Endothelial cell of umbilical vein (primary cell): ENCODE measurements at regions not wholly inside any gene's neighbourhood (a gene's known extent, or its start where the extent isn't known, plus 50 kb on each side); places are given as distances from the start of the nearest gene placed in this dataset.

ENCODE experiments used
- BruUV-seq: library from RNA; stranded (reverse); fragments of 400-500 nt; replicated peaks from 2 replicates; lab custom pipeline; 2021; lab: Mats Ljungman, UMichigan
- CTCF ChIA-PET: fragments of 300-600, 350-600 bp; sonication (Branson Sonifier 250); formaldehyde crosslinking; loops from one replicate; lab custom pipeline; 2021; ENCODE audit warnings: antibody characterized with exemption, inconsistent platforms; lab: Charles Lee
- POLR2A ChIA-PET: fragments of 300-600, 350-600 bp; sonication (Branson Sonifier 250); formaldehyde crosslinking; loops from one replicate; lab custom pipeline; 2021; ENCODE audit warnings: antibody characterized with exemption, inconsistent platforms; lab: Charles Lee
- DNase-seq: peaks from one replicate; pipeline ENCODE4 v3.0.0-alpha.2; 2011; ENCODE audit warnings: low read depth, low spot score
- FAIRE-seq: peaks from 2 replicates; lab custom pipeline; 2011; peaks lifted over from hg19 to GRCh38; lab: Jason Lieb, UNC
- H2AFZ ChIP-seq: 2 replicates; pipeline ENCODE4 v1.6.0; 2012; ENCODE audit warnings: low read depth, low read length, control low read depth, inconsistent platforms
- H3K27ac ChIP-seq: 2 replicates; pipeline ENCODE4 v1.5.1; 2011; ENCODE audit warnings: low read depth, mild to moderate bottlenecking, control low read depth, low read length, moderate library complexity; ENCODE audit not compliant: insufficient read depth
- H3K27me3 ChIP-seq, 2 experiments: 2 replicates each; pipeline versions ENCODE4 v1.6.0 to v1.6.1; 2011; ENCODE audit warnings: low read length in 2 of 2, mixed read lengths in 1 of 2; ENCODE audit not compliant: control insufficient read depth in 2 of 2, insufficient read depth in 2 of 2
- H3K36me3 ChIP-seq, 2 experiments: 2 replicates in 1 of 2; 3 replicates in 1 of 2; pipeline ENCODE4 v1.5.1; 2011; ENCODE audit warnings: low read length in 2 of 2, mild to moderate bottlenecking in 1 of 2, moderate library complexity in 1 of 2; ENCODE audit not compliant: control insufficient read depth in 2 of 2, insufficient read depth in 2 of 2; ENCODE audit errors: extremely low read depth in 1 of 2
- H3K4me1 ChIP-seq: 3 replicates; pipeline ENCODE4 v1.5.1; 2011; ENCODE audit warnings: mild to moderate bottlenecking, low read length; ENCODE audit not compliant: control insufficient read depth, insufficient read depth; ENCODE audit errors: extremely low read depth
- H3K4me2 ChIP-seq: 2 replicates; pipeline ENCODE4 v1.6.1; 2011; ENCODE audit warnings: low read length, control low read depth, mixed read lengths; ENCODE audit not compliant: insufficient read depth
- H3K4me3 ChIP-seq, 3 experiments: fragments of 200-600 bp in 1 of 3; sonication (generic), shearing (Covaris generic) in 1 of 3; replicated peaks in 1 of 3; 2 replicates each; pipeline ENCODE4 v1.5.1; 2011 to 2016; ENCODE audit warnings: control low read depth in 3 of 3, low read length in 3 of 3, mild to moderate bottlenecking in 2 of 3, inconsistent platforms in 1 of 3, low read depth in 1 of 3, moderate library complexity in 1 of 3; ENCODE audit not compliant: insufficient read depth in 1 of 3
- H3K79me2 ChIP-seq: 2 replicates; pipeline ENCODE4 v1.6.0; 2012; ENCODE audit warnings: low read length, inconsistent platforms; ENCODE audit not compliant: control insufficient read depth, insufficient read depth
- H3K9ac ChIP-seq: replicated peaks from 2 replicates; pipeline ENCODE3; 2011; ENCODE audit warnings: low read length, control low read depth; ENCODE audit not compliant: insufficient read depth; ENCODE audit errors: extremely low read depth
- H3K9me1 ChIP-seq: replicated peaks from 3 replicates; pipeline ENCODE4 v1.6.0; 2011; ENCODE audit warnings: mild to moderate bottlenecking, low read length; ENCODE audit not compliant: control insufficient read depth, insufficient read depth; ENCODE audit errors: extremely low read depth
- H3K9me3 ChIP-seq: replicated peaks from 2 replicates; pipeline ENCODE4 v1.5.1; 2012; ENCODE audit warnings: low read length, inconsistent platforms; ENCODE audit not compliant: control insufficient read depth, insufficient read depth
- H4K20me1 ChIP-seq: replicated peaks from 2 replicates; pipeline ENCODE3; 2011; ENCODE audit warnings: mild to moderate bottlenecking, low read length; ENCODE audit not compliant: control insufficient read depth, insufficient read depth; ENCODE audit errors: extremely low read depth
- CTCF ChIP-seq, 2 donors: IDR thresholded peaks; 1 replicate in 1 of 2; 2 replicates in 1 of 2; pipeline ENCODE4 v1.5.1; 2011; ENCODE audit warnings: low read length in 2 of 2, mild to moderate bottlenecking in 2 of 2, moderate library complexity in 2 of 2, control low read depth in 1 of 2, inconsistent platforms in 1 of 2, low read depth in 1 of 2; ENCODE audit not compliant: insufficient read depth in 1 of 2; ENCODE audit errors: extremely low read depth in 1 of 2
- EZH2 ChIP-seq: IDR thresholded peaks from 2 replicates; pipeline ENCODE4 v1.6.1; 2012; ENCODE audit warnings: borderline replicate concordance, low read depth, mild to moderate bottlenecking, moderate library complexity, low read length, inconsistent platforms; ENCODE audit not compliant: severe bottlenecking
- FOS ChIP-seq: IDR thresholded peaks from 2 replicates; pipeline ENCODE4 v1.6.1; 2011; ENCODE audit warnings: mild to moderate bottlenecking, low read length, moderate library complexity, borderline replicate concordance; ENCODE audit not compliant: insufficient read depth
- GATA2 ChIP-seq: IDR thresholded peaks from 2 replicates; pipeline ENCODE4 v1.7.0; 2011; ENCODE audit warnings: low read depth, mild to moderate bottlenecking, moderate library complexity, mixed read lengths, low read length; ENCODE audit not compliant: insufficient read length, insufficient read depth
- JUN ChIP-seq: IDR thresholded peaks from 2 replicates; pipeline ENCODE4 v1.6.1; 2011; ENCODE audit warnings: borderline replicate concordance, low read depth; ENCODE audit not compliant: insufficient read length, insufficient read depth
- MAX ChIP-seq: IDR thresholded peaks from 2 replicates; pipeline ENCODE4 v1.6.1; 2011; ENCODE audit not compliant: insufficient read depth, insufficient read length
- MYC ChIP-seq: IDR thresholded peaks from one replicate; pipeline ENCODE4 v1.6.1; 2011; ENCODE audit warnings: mild to moderate bottlenecking, low read depth, low read length
- POLR2A ChIP-seq: IDR thresholded peaks from 2 replicates; pipeline ENCODE4 v1.6.1; 2012; ENCODE audit warnings: low read depth, mild to moderate bottlenecking, control low read depth, low read length
- POLR2AphosphoS5 ChIP-seq: IDR thresholded peaks from 2 replicates; pipeline ENCODE4 v1.6.1; 2012; ENCODE audit warnings: low read depth, mild to moderate bottlenecking, control low read depth, low read length, moderate library complexity; ENCODE audit not compliant: insufficient read depth
- dilution Hi-C: fragments of 300-500 bp; cut with MboI; formaldehyde crosslinking; loops from one replicate; pipeline ENCODE4 v1.15.0; 2019; ENCODE audit warnings: low sequenced_read_pairs; ENCODE audit not compliant: extremely low pct_ligation_motif_present
- intact Hi-C: fragments of 100-400 bp; cut with micrococcal nuclease; formaldehyde crosslinking; loops from one replicate; pipeline ENCODE4 v1.10.0; 2022

- Histone ChIP-seq H3K4me2 (no peak overlapping the region), H3K4me3 (no peak overlapping the region), H3K4me1 (no peaks in the 10 kb centered on the region), H3K79me2 (no peaks in the 10 kb centered on the region), H3K27ac (no peak overlapping the region), H3K36me3 (no peaks in the 10 kb centered on the region), H3K9me1 (no peaks in the 10 kb centered on the region), H3K9me3 (no peaks in the 10 kb centered on the region), H4K20me1 (no peaks in the 10 kb centered on the region), H3K9ac (no peak overlapping the region), H2AFZ (no peak overlapping the region), H3K27me3 (peaks cover 13 to 28% of the 10 kb centered on the region in 2 experiments)
- ChIA-PET POLR2A (no interaction called here), CTCF (no interaction called here)
- intact Hi-C loops (no loop called here), dilution Hi-C loops (no loop called here)
- TF ChIP-seq POLR2A (no peak), FOS (no peak), JUN (no peak), MAX (no peak), POLR2AphosphoS5 (no peak), EZH2 (no peak), CTCF (IDR thresholded peaks at IDR 0.05; ENCODE audit: extremely low read depth in 1 of 2, insufficient read depth in 1 of 2, low read depth in 1 of 2, low read length in 2 of 2) (no peak), GATA2 (no peak), MYC (no peak)
- BruUV-seq, result no TSS peak
- FAIRE-seq (no peak), DNase-seq (no peak)
These were observed 112.6 kb upstream of the LHX1 start for GRCh38 chr17:36824678-36825101.
